ENCODE measurements at regions not wholly inside any gene's neighbourhood (a gene's known extent, or its start where the extent isn't known, plus 50 kb on each side); places are given as distances from the start of the nearest gene placed in this dataset.

GRCh38 chr4:162475246-162475645 is 311.4 kb upstream of the FSTL5 start:
- TF ChIP-seq POLR2A (IDR thresholded peaks at IDR 0.05), result no peak
- TF ChIP-seq CTCF (IDR thresholded peaks at IDR 0.05), result no peak
